ENCODE measurements at regions not wholly inside any gene's neighbourhood (a gene's known extent, or its start where the extent isn't known, plus 50 kb on each side); places are given as distances from the start of the nearest gene placed in this dataset.

DNA sequence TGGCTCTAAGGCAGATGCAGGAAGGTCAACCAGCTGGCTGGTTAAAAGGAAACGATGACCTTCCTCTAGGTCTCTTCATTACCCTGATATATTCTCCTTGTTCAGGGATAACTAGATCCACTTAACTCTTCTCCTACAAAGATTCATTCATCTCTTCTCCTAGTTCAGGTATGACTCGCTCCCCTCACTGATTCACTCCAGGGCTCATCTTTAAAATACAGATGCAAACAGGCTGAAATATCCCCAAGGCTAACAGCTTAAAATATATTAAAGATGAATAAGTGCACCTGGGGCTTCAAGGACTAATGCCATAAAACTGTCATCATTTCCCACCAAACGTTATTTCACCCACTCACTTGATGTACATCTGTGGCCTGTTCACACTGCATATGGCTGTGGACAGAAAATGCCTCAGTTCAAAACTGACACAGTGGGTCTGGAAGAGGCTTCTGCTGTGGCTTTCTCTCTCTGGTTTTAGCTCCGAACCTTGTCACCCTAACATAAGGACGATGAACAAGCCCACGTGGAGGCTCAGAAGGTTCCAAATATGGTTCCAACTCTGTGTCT is 366.9 kb downstream of the DEPDC1B start:
- TF ChIP-seq, protein P1, sequence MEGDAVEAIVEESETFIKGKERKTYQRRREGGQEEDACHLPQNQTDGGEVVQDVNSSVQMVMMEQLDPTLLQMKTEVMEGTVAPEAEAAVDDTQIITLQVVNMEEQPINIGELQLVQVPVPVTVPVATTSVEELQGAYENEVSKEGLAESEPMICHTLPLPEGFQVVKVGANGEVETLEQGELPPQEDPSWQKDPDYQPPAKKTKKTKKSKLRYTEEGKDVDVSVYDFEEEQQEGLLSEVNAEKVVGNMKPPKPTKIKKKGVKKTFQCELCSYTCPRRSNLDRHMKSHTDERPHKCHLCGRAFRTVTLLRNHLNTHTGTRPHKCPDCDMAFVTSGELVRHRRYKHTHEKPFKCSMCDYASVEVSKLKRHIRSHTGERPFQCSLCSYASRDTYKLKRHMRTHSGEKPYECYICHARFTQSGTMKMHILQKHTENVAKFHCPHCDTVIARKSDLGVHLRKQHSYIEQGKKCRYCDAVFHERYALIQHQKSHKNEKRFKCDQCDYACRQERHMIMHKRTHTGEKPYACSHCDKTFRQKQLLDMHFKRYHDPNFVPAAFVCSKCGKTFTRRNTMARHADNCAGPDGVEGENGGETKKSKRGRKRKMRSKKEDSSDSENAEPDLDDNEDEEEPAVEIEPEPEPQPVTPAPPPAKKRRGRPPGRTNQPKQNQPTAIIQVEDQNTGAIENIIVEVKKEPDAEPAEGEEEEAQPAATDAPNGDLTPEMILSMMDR (conservative IDR thresholded peaks at IDR 0.05) = no peak
- H3K27ac ChIP-seq = no peak overlapping the region

DNA sequence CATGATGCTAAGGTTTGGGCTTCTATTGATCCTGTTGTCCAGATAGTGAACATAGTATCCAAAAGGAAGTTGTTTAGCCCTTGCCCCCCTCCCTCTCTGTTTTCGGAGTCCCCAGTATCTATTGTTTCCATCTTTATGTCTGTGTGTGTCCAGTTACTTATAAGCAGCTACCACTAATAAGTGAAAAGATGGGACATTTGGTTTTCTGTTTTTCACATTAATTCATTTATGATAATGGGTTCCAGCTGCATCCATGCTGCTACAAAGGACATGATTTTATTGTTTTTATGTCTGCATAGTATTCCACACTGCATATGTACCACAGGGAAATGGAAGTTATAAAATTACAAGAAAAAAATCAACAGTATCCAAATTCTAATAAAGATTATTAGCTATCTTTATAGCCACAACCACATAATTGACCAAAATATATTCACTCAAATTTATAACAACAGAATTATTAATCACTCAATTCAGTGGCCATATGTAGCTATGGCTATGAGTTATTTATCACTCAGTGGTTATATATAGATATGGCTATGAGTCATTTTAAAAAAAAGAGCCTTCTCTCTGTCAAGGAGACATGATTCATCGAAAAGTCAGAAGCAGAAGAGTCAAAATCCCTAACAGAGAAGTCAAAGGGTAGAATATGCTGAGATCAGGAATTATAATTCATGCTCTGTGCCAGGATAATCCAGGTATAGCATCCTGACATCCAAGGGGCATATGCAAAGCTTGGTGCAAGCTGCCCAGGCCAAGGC is 367.5 kb downstream of the DEPDC1B start:
- TF ChIP-seq, protein P1 (conservative IDR thresholded peaks at IDR 0.05) = no peak
- H3K27ac ChIP-seq = no peak overlapping the region

DNA sequence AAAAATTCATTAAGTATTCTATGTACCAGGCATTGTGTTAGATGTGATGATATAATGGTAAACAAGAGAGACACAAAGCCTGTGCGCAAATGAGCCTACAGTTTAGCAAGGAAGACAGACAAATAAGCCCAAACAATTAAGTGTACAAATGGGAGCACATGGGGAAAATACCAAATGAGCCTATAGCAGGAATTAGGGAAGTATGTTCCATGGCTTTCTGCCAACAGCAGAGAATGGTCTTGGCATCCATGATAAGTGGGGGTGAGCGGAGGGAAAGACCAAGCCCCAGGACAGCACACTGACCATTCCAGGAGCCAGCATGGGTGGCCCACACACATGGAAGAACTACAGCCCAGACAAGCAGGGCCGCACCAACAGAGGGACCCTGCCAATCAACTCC is 369.7 kb downstream of the DEPDC1B start:
- TF ChIP-seq, protein P1 (conservative IDR thresholded peaks at IDR 0.05) = no peak
- no peak overlapping the region for H3K27ac ChIP-seq

DNA sequence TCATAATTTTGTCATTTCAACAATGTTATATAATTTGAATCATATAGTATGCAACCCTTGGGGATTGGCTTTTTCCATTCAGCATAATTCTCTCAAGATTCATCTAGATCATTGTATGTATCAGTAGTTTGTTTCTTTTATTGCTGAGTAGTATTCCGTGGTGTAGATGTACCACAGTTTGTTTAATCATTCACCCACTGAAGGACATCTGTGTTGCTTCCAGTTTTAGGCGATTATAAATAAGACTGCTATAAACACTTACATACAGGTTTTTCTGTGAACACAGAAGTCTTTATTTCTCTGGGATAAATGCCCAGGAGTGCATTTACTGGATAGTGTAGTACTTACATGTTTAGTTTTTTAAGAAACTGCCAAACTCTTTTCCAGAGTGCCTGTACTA is 374.1 kb downstream of the DEPDC1B start:
- H3K27ac ChIP-seq = no peak overlapping the region
- TF ChIP-seq, protein P1 (conservative IDR thresholded peaks at IDR 0.05) = no peak

DNA sequence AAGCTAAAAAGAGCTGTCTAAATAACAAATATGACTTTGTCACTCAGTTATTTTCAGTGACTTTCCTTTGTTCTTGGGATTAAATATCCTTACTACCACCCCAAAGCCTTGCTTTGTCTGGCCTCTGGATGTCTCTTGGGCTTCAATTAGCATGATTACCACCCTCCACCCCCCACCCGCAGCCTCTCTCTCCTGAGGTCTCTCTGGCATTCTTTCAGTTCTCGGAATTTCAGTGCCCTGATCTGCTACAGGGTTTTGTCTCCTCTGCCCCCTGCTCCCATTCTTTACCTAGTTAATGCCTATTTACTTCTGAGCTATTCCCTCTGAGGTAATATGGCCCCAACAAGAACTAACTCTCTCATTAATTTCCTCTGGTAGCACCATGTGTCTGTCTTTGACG is 376.4 kb downstream of the DEPDC1B start:
- no peak overlapping the region for H3K27ac ChIP-seq
- TF ChIP-seq, protein P1 (conservative IDR thresholded peaks at IDR 0.05) = no peak

DNA sequence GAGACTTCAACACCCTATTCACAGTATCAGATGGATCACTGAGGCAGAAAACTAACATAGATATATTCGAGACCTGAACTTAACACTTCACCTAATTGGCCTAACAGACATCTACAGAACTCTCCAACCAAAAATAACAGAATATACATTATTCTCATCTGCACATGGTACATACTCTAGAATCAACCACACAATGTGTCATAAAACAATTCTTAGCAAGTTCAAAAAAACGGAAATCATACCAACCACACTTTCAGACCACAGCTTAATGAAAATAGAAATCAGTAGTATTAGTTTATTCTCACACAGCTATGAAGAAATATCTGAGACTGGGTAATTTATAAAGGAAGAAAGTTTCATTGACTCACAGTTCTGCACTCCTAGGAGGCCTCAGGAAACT is 387.9 kb downstream of the DEPDC1B start:
- TF ChIP-seq, protein P1 (conservative IDR thresholded peaks at IDR 0.05) = no peak
- H3K27ac ChIP-seq = no peak overlapping the region

DNA sequence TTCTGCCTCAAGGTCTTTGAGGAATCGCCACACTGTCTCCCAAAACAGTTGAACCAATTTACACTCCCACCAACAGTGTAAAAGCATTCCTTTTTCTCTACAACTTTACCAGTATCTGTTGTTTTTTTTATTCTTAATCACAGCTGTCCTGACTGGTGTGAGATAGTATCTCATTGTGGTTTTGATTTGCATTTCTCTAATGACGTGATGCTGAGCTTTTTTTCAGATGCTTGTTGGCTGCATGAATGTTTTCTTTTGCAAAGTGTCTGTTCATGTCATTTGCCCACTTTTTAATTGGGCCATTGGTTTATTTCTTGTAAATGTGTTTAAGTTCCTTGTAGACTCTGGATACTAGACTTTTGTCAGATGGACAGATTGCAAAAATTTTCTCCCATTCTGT is 400.0 kb downstream of the DEPDC1B start:
- H3K27ac ChIP-seq = no peak overlapping the region
- TF ChIP-seq, protein P1 (conservative IDR thresholded peaks at IDR 0.05) = no peak

Measured in VCaP (cell line).